ENCODE measurements at regions not wholly inside any gene's neighbourhood (a gene's known extent, or its start where the extent isn't known, plus 50 kb on each side); places are given as distances from the start of the nearest gene placed in this dataset.

- Mint-ChIP-seq H3K4me3 (ENCODE audit: low read depth, unreplicated experiment) (no peak overlapping the region), H3K27ac (ENCODE audit: unreplicated experiment) (no peak overlapping the region), H3K9me3 (ENCODE audit: low read depth, unreplicated experiment) (peaks cover 2% of the 10 kb centered on the region), H3K36me3 (ENCODE audit: insufficient read depth, unreplicated experiment) (no peaks in the 10 kb centered on the region), H3K4me1 (ENCODE audit: low read depth, unreplicated experiment) (peaks cover 17% of the 10 kb centered on the region), H3K27me3 (ENCODE audit: unreplicated experiment) (peaks cover 26% of the 10 kb centered on the region)
- intact Hi-C loops (cut with micrococcal nuclease; ENCODE audit: unreplicated experiment), result no loop called here
- DNase-seq, result no peak
- no peak for TF ChIP-seq CTCF (IDR thresholded peaks at IDR 0.05; ENCODE audit: unreplicated experiment)
- CTCF ChIA-PET, result interaction anchor here (0.6 kb wide), 1 partner anchor 236 kb away, joined by 5 read pairs; no protein-coding TSS in a partner anchor
- no TSS peak for BruUV-seq (replicated peaks)
Measured at GRCh38 chr7:47191876-47192291, 390.0 kb downstream of the TNS3 start.

- no peak overlapping the region for H3K4me3 Mint-ChIP-seq (ENCODE audit: low read depth, unreplicated experiment)
- intact Hi-C loops (cut with micrococcal nuclease; ENCODE audit: unreplicated experiment), result no loop called here
- peaks cover 17% of the 10 kb centered on the region for H3K4me1 Mint-ChIP-seq (ENCODE audit: low read depth, unreplicated experiment)
- peaks cover 2% of the 10 kb centered on the region for H3K9me3 Mint-ChIP-seq (ENCODE audit: low read depth, unreplicated experiment)
- H3K27ac Mint-ChIP-seq (ENCODE audit: unreplicated experiment), result no peak overlapping the region
- no peaks in the 10 kb centered on the region for H3K36me3 Mint-ChIP-seq (ENCODE audit: insufficient read depth, unreplicated experiment)
- DNase-seq, result no peak
- no peak for TF ChIP-seq CTCF (IDR thresholded peaks at IDR 0.05; ENCODE audit: unreplicated experiment)
- no TSS peak for BruUV-seq (replicated peaks)
- peaks cover 26% of the 10 kb centered on the region for H3K27me3 Mint-ChIP-seq (ENCODE audit: unreplicated experiment)
- CTCF ChIA-PET, result interaction anchor here (0.6 kb wide), 1 partner anchor 236 kb away, joined by 5 read pairs; no protein-coding TSS in a partner anchor
Measured at GRCh38 chr7:47191316-47191715, 390.6 kb downstream of the TNS3 start.

- Mint-ChIP-seq H3K4me3 (ENCODE audit: low read depth, unreplicated experiment) (no peak overlapping the region), H3K9me3 (ENCODE audit: low read depth, unreplicated experiment) (peaks cover 2% of the 10 kb centered on the region), H3K4me1 (ENCODE audit: low read depth, unreplicated experiment) (peaks cover 17% of the 10 kb centered on the region), H3K27me3 (ENCODE audit: unreplicated experiment) (peaks cover 26% of the 10 kb centered on the region), H3K27ac (ENCODE audit: unreplicated experiment) (no peak overlapping the region), H3K36me3 (ENCODE audit: insufficient read depth, unreplicated experiment) (no peaks in the 10 kb centered on the region)
- no TSS peak for BruUV-seq (replicated peaks)
- DNase-seq, result no peak
- intact Hi-C loops (cut with micrococcal nuclease; ENCODE audit: unreplicated experiment), result no loop called here
- CTCF ChIA-PET, result no interaction called here
- no peak for TF ChIP-seq CTCF (IDR thresholded peaks at IDR 0.05; ENCODE audit: unreplicated experiment)
Measured at GRCh38 chr7:47190462-47190861, 391.4 kb downstream of the TNS3 start.

GRCh38 chr7:47188653-47189315 is 393.1 kb downstream of the TNS3 start:
- Mint-ChIP-seq H3K9me3 (ENCODE audit: low read depth, unreplicated experiment) (no peaks in the 10 kb centered on the region), H3K4me3 (ENCODE audit: low read depth, unreplicated experiment) (no peak overlapping the region), H3K4me1 (ENCODE audit: low read depth, unreplicated experiment) (peaks cover 6% of the 10 kb centered on the region), H3K27me3 (ENCODE audit: unreplicated experiment) (peaks cover 26% of the 10 kb centered on the region), H3K27ac (ENCODE audit: unreplicated experiment) (no peak overlapping the region), H3K36me3 (ENCODE audit: insufficient read depth, unreplicated experiment) (no peaks in the 10 kb centered on the region)
- intact Hi-C loops (cut with micrococcal nuclease; ENCODE audit: unreplicated experiment), result no loop called here
- BruUV-seq (replicated peaks), result no TSS peak
- CTCF ChIA-PET, result interaction anchor here (0.8 kb wide), 1 partner anchor 65 kb away, joined by 3 read pairs; no protein-coding TSS in a partner anchor
- TF ChIP-seq CTCF (IDR thresholded peaks at IDR 0.05; ENCODE audit: unreplicated experiment), result no peak
- DNase-seq, result no peak

Data from Calu3 (cell line).